Amniotic stem cell (primary cell): ENCODE measurements at regions not wholly inside any gene's neighbourhood (a gene's known extent, or its start where the extent isn't known, plus 50 kb on each side); places are given as distances from the start of the nearest gene placed in this dataset.

Source experiments
- DNase-seq: peaks from one replicate; lab custom pipeline; 2025; lab: John Stamatoyannopoulos, UW

- DNase-seq = no peak
Observed at GRCh38 chr7:33701189-33701740, 204.1 kb upstream of the BMPER start.

- DNase-seq = no peak
Observed at GRCh38 chr7:33701927-33702326, 203.4 kb upstream of the BMPER start.

- no peak for DNase-seq
Observed at GRCh38 chr7:33702514-33703054, 202.8 kb upstream of the BMPER start.

GRCh38 chr7:33705333-33705833, 200.0 kb upstream of the BMPER start:
- no peak for DNase-seq

- DNase-seq = no peak
Observed at GRCh38 chr7:33706186-33706585, 199.2 kb upstream of the BMPER start.

GRCh38 chr7:33706771-33707200, 198.6 kb upstream of the BMPER start:
- DNase-seq = no peak

GRCh38 chr7:33707427-33707826, 197.9 kb upstream of the BMPER start:
- no peak for DNase-seq

- DNase-seq = no peak
Observed at GRCh38 chr7:33710608-33711007, 194.7 kb upstream of the BMPER start.

- DNase-seq = no peak
Observed at GRCh38 chr7:33711231-33712019, 193.9 kb upstream of the BMPER start.

GRCh38 chr7:33712020-33712414, 193.3 kb upstream of the BMPER start:
- no peak for DNase-seq

GRCh38 chr7:33714208-33714607, 191.1 kb upstream of the BMPER start:
- no peak for DNase-seq

- DNase-seq = no peak
Observed at GRCh38 chr7:33716581-33717477, 188.5 kb upstream of the BMPER start.

- DNase-seq = no peak
Observed at GRCh38 chr7:33719059-33719581, 186.2 kb upstream of the BMPER start.

GRCh38 chr7:33720139-33720538, 185.2 kb upstream of the BMPER start:
- no peak for DNase-seq

- DNase-seq = no peak
Observed at GRCh38 chr7:33720870-33721269, 184.5 kb upstream of the BMPER start.

- no peak for DNase-seq
Observed at GRCh38 chr7:33721895-33722294, 183.4 kb upstream of the BMPER start.

- DNase-seq = no peak
Observed at GRCh38 chr7:33722383-33723101, 182.8 kb upstream of the BMPER start.

GRCh38 chr7:33724201-33724600, 181.1 kb upstream of the BMPER start:
- no peak for DNase-seq

GRCh38 chr7:33725111-33726025, 180.0 kb upstream of the BMPER start:
- no peak for DNase-seq

- DNase-seq = no peak
Observed at GRCh38 chr7:33726582-33726981, 178.8 kb upstream of the BMPER start.
